ENCODE measurements at regions not wholly inside any gene's neighbourhood (a gene's known extent, or its start where the extent isn't known, plus 50 kb on each side); places are given as distances from the start of the nearest gene placed in this dataset.

GRCh38 chr4:54550395-54551171 is 107.2 kb upstream of the KIT start:
- H3K27ac ChIP-seq, result no peak overlapping the region
- H3K27me3 ChIP-seq, result no peaks in the 10 kb centered on the region
- H3K4me3 ChIP-seq, result no peak overlapping the region
- TF ChIP-seq POLR2A (IDR thresholded peaks at IDR 0.05), result no peak
- no peak for TF ChIP-seq CTCF (IDR thresholded peaks at IDR 0.05)
- no peak for TF ChIP-seq EP300 (IDR thresholded peaks at IDR 0.05)
- no peak for TF ChIP-seq POLR2AphosphoS5 (IDR thresholded peaks at IDR 0.05)
- no peaks in the 10 kb centered on the region for H3K36me3 ChIP-seq
- ATAC-seq, result no peak
- H3K9me3 ChIP-seq, result no peaks in the 10 kb centered on the region
- H3K4me1 ChIP-seq, result no peaks in the 10 kb centered on the region
- 59 to 69% methylated on average over 5 to 8 of the region's 8 CpGs for WGBS, 2 donors (ENCODE audit: low coverage in 1 of 2)

GRCh38 chr4:54553001-54553400 is 104.8 kb upstream of the KIT start:
- no peaks in the 10 kb centered on the region for H3K36me3 ChIP-seq
- H3K4me3 ChIP-seq, result no peak overlapping the region
- no peaks in the 10 kb centered on the region for H3K27me3 ChIP-seq
- 85 to 89% methylated on average over 4 to 5 of the region's 5 CpGs for WGBS, 2 donors (ENCODE audit: low coverage in 1 of 2)
- H3K27ac ChIP-seq, result no peak overlapping the region
- H3K9me3 ChIP-seq, result no peaks in the 10 kb centered on the region
- no peak for ATAC-seq
- TF ChIP-seq POLR2A (IDR thresholded peaks at IDR 0.05) (no peak), EP300 (IDR thresholded peaks at IDR 0.05) (no peak), POLR2AphosphoS5 (IDR thresholded peaks at IDR 0.05) (no peak), CTCF (IDR thresholded peaks at IDR 0.05) (no peak)
- H3K4me1 ChIP-seq, result no peaks in the 10 kb centered on the region

- H3K27ac ChIP-seq, result no peak overlapping the region
- TF ChIP-seq CTCF (IDR thresholded peaks at IDR 0.05), result no peak
- TF ChIP-seq POLR2A (IDR thresholded peaks at IDR 0.05), result no peak
- no peak for TF ChIP-seq EP300 (IDR thresholded peaks at IDR 0.05)
- TF ChIP-seq POLR2AphosphoS5 (IDR thresholded peaks at IDR 0.05), result no peak
- ATAC-seq, result no peak
Observed at GRCh38 chr4:54554339-54554990, 103.3 kb upstream of the KIT start.

GRCh38 chr4:54556051-54556450 is 101.7 kb upstream of the KIT start:
- Histone ChIP-seq H3K4me1 (no peaks in the 10 kb centered on the region), H3K36me3 (no peaks in the 10 kb centered on the region), H3K4me3 (no peak overlapping the region), H3K9me3 (no peaks in the 10 kb centered on the region), H3K27me3 (no peaks in the 10 kb centered on the region), H3K27ac (no peak overlapping the region)
- no peak for ATAC-seq
- 60 to 100% methylated on average over 1 of the region's 1 CpG for WGBS, 2 donors (ENCODE audit: low coverage in 1 of 2)
- no peak for TF ChIP-seq CTCF (IDR thresholded peaks at IDR 0.05)
- no peak for TF ChIP-seq EP300 (IDR thresholded peaks at IDR 0.05)
- TF ChIP-seq POLR2AphosphoS5 (IDR thresholded peaks at IDR 0.05), result no peak
- no peak for TF ChIP-seq POLR2A (IDR thresholded peaks at IDR 0.05)

More at GRCh38 chr4:54554339-54554990, 103.3 kb upstream of the KIT start:
- no peaks in the 10 kb centered on the region for H3K27me3 ChIP-seq
- H3K36me3 ChIP-seq, result no peaks in the 10 kb centered on the region
- 63 to 87% methylated on average over 7 to 9 of the region's 9 CpGs for WGBS, 2 donors (ENCODE audit: low coverage in 1 of 2)
- no peaks in the 10 kb centered on the region for H3K9me3 ChIP-seq
- no peaks in the 10 kb centered on the region for H3K4me1 ChIP-seq
- no peak overlapping the region for H3K4me3 ChIP-seq

- no peaks in the 10 kb centered on the region for H3K9me3 ChIP-seq
- 83 to 93% methylated on average over 2 of the region's 3 CpGs for WGBS, 2 donors (ENCODE audit: low coverage in 1 of 2)
- H3K4me3 ChIP-seq, result no peak overlapping the region
- H3K4me1 ChIP-seq, result no peaks in the 10 kb centered on the region
- H3K27me3 ChIP-seq, result no peaks in the 10 kb centered on the region
- no peak for ATAC-seq
- no peak overlapping the region for H3K27ac ChIP-seq
- H3K36me3 ChIP-seq, result no peaks in the 10 kb centered on the region
- TF ChIP-seq CTCF (IDR thresholded peaks at IDR 0.05) (no peak), POLR2A (IDR thresholded peaks at IDR 0.05) (no peak), EP300 (IDR thresholded peaks at IDR 0.05) (no peak), POLR2AphosphoS5 (IDR thresholded peaks at IDR 0.05) (no peak)
Observed at GRCh38 chr4:54556587-54556986, 101.2 kb upstream of the KIT start.
